ENCODE measurements at regions not wholly inside any gene's neighbourhood (a gene's known extent, or its start where the extent isn't known, plus 50 kb on each side); places are given as distances from the start of the nearest gene placed in this dataset.

- Mint-ChIP-seq H3K4me1 (ENCODE audit: low read depth, unreplicated experiment) (peaks cover 20% of the 10 kb centered on the region), H3K36me3 (ENCODE audit: low read depth, unreplicated experiment) (no peaks in the 10 kb centered on the region), H3K27me3 (ENCODE audit: low read depth, unreplicated experiment) (no peaks in the 10 kb centered on the region), H3K27ac (ENCODE audit: unreplicated experiment) (no peak overlapping the region), H3K4me3 (ENCODE audit: unreplicated experiment) (no peak overlapping the region), H3K9me3 (ENCODE audit: unreplicated experiment) (no peaks in the 10 kb centered on the region)
- H4K20me1 ChIP-seq (ENCODE audit: insufficient read depth, low read length) = no peaks in the 10 kb centered on the region
- H3K4me1 ChIP-seq (ENCODE audit: insufficient read depth, low read length) = peaks cover 17% of the 10 kb centered on the region
- no peak overlapping the region for H3K9ac ChIP-seq (ENCODE audit: low read length)
- no peaks in the 10 kb centered on the region for H3K36me3 ChIP-seq (ENCODE audit: insufficient read depth, low read length)
- FAIRE-seq (no peak), DNase-seq (ENCODE audit: low read depth) (peak; percentile 47)
- TF ChIP-seq EZH2 (IDR thresholded peaks at IDR 0.05; ENCODE audit: insufficient read depth, low read length) = no peak
- no peak for TF ChIP-seq CTCF (IDR thresholded peaks at IDR 0.05; ENCODE audit: insufficient read depth, low read depth, low read length)
- no peak overlapping the region for H3K4me3 ChIP-seq (ENCODE audit: insufficient read depth, low read depth, low read length)
- no peak overlapping the region for H2AFZ ChIP-seq (ENCODE audit: low read depth, low read length)
- no peaks in the 10 kb centered on the region for H3K27me3 ChIP-seq (ENCODE audit: insufficient read depth, low read length)
- no peak overlapping the region for H3K27ac ChIP-seq (ENCODE audit: low read depth, low read length)
- H3K79me2 ChIP-seq (ENCODE audit: insufficient read depth, low read length) = no peaks in the 10 kb centered on the region
- no peak overlapping the region for H3K4me2 ChIP-seq (ENCODE audit: low read length)
- no peaks in the 10 kb centered on the region for H3K9me3 ChIP-seq (ENCODE audit: insufficient read depth, low read depth, low read length)
These were observed 250.4 kb upstream of the TANK start for GRCh38 chr2:160909781-160910242.

DNA sequence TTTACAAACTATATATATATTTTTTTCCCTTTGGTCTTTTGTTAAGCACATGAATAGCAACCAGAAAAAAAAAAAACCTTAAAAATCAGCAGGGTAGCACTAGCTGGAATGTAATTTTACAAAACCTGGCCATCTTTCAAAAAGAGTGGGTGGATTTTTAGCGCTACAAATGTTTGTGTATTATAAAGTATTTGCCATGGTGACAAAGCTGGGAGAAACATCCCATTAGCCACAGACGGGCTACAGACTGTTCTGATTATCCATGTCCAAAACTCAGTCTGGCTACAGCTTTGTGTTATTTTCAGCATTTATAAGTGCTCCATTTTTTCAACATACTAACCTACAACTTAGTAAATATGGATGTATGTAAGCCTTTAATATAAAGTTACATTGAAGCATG lies 249.5 kb upstream of the TANK start:
- no peak for TF ChIP-seq EZH2 (IDR thresholded peaks at IDR 0.05; ENCODE audit: insufficient read depth, low read length)
- TF ChIP-seq CTCF (IDR thresholded peaks at IDR 0.05; ENCODE audit: insufficient read depth, low read depth, low read length) = no peak
- Histone ChIP-seq H3K9ac (ENCODE audit: low read length) (no peak overlapping the region), H3K36me3 (ENCODE audit: insufficient read depth, low read length) (no peaks in the 10 kb centered on the region), H3K27ac (ENCODE audit: low read depth, low read length) (no peak overlapping the region), H3K9me3 (ENCODE audit: insufficient read depth, low read depth, low read length) (no peaks in the 10 kb centered on the region), H4K20me1 (ENCODE audit: insufficient read depth, low read length) (no peaks in the 10 kb centered on the region), H3K79me2 (ENCODE audit: insufficient read depth, low read length) (no peaks in the 10 kb centered on the region), H3K4me3 (ENCODE audit: insufficient read depth, low read depth, low read length) (no peak overlapping the region), H3K4me1 (ENCODE audit: insufficient read depth, low read length) (peaks cover 17% of the 10 kb centered on the region), H3K27me3 (ENCODE audit: insufficient read depth, low read length) (no peaks in the 10 kb centered on the region), H2AFZ (ENCODE audit: low read depth, low read length) (no peak overlapping the region), H3K4me2 (ENCODE audit: low read length) (peak overlapping the region; percentile 67)
- FAIRE-seq (no peak), DNase-seq (ENCODE audit: low read depth) (peak; percentile 77)
- H3K36me3 Mint-ChIP-seq (ENCODE audit: low read depth, unreplicated experiment) = no peaks in the 10 kb centered on the region
- H3K9me3 Mint-ChIP-seq (ENCODE audit: unreplicated experiment) = peaks cover 2% of the 10 kb centered on the region
- no peak overlapping the region for H3K4me3 Mint-ChIP-seq (ENCODE audit: unreplicated experiment)
- no peaks in the 10 kb centered on the region for H3K27me3 Mint-ChIP-seq (ENCODE audit: low read depth, unreplicated experiment)
- H3K27ac Mint-ChIP-seq (ENCODE audit: unreplicated experiment) = no peak overlapping the region
- H3K4me1 Mint-ChIP-seq (ENCODE audit: low read depth, unreplicated experiment) = peaks cover 20% of the 10 kb centered on the region

GRCh38 chr2:160911258-160911657 lies 249.0 kb upstream of the TANK start:
- TF ChIP-seq EZH2 (IDR thresholded peaks at IDR 0.05; ENCODE audit: insufficient read depth, low read length) (no peak), CTCF (IDR thresholded peaks at IDR 0.05; ENCODE audit: insufficient read depth, low read depth, low read length) (no peak)
- Mint-ChIP-seq H3K9me3 (ENCODE audit: unreplicated experiment) (peaks cover 2% of the 10 kb centered on the region), H3K27ac (ENCODE audit: unreplicated experiment) (no peak overlapping the region), H3K4me1 (ENCODE audit: low read depth, unreplicated experiment) (peaks cover 18% of the 10 kb centered on the region), H3K4me3 (ENCODE audit: unreplicated experiment) (no peak overlapping the region), H3K36me3 (ENCODE audit: low read depth, unreplicated experiment) (no peaks in the 10 kb centered on the region), H3K27me3 (ENCODE audit: low read depth, unreplicated experiment) (no peaks in the 10 kb centered on the region)
- no peak for FAIRE-seq
- Histone ChIP-seq H2AFZ (ENCODE audit: low read depth, low read length) (no peak overlapping the region), H3K4me1 (ENCODE audit: insufficient read depth, low read length) (peaks cover 17% of the 10 kb centered on the region), H3K27ac (ENCODE audit: low read depth, low read length) (no peak overlapping the region), H3K27me3 (ENCODE audit: insufficient read depth, low read length) (no peaks in the 10 kb centered on the region), H3K36me3 (ENCODE audit: insufficient read depth, low read length) (no peaks in the 10 kb centered on the region), H3K79me2 (ENCODE audit: insufficient read depth, low read length) (no peaks in the 10 kb centered on the region), H3K9ac (ENCODE audit: low read length) (no peak overlapping the region), H3K9me3 (ENCODE audit: insufficient read depth, low read depth, low read length) (no peaks in the 10 kb centered on the region), H4K20me1 (ENCODE audit: insufficient read depth, low read length) (no peaks in the 10 kb centered on the region), H3K4me3 (ENCODE audit: insufficient read depth, low read depth, low read length) (no peak overlapping the region), H3K4me2 (ENCODE audit: low read length) (peak overlapping the region; percentile 67)
- peak; percentile 33 for DNase-seq (ENCODE audit: low read depth)

Data from astrocyte (in vitro differentiated cells and primary cell).